HepG2 (cell line): ENCODE measurements at regions not wholly inside any gene's neighbourhood (a gene's known extent, or its start where the extent isn't known, plus 50 kb on each side); places are given as distances from the start of the nearest gene placed in this dataset.

Source experiments
- ATAC-seq: fragments of 200-7000 bp; cut with Tn5 transposase; 3 replicates; pipeline ENCODE4 v1.9.1; 2020; ENCODE audit warnings: mild to moderate bottlenecking, moderate library complexity
- BruUV-seq: library from RNA; stranded (reverse); fragments of 400-500 nt; replicated peaks from 2 replicates; lab custom pipeline; 2021; lab: Mats Ljungman, UMichigan
- CTCF ChIA-PET: fragments of 300-600 bp; formaldehyde crosslinking; extraction: SDS; loops from one replicate; lab custom pipeline; 2021; ENCODE audit warnings: low total read pairs, inconsistent platforms, low intra/inter-chr PET ratio; lab: Yijun Ruan, JAX
- POLR2A ChIA-PET: fragments of 350-600 bp; sonication (Branson Sonifier 250); formaldehyde crosslinking; loops from one replicate; lab custom pipeline; 2020; ENCODE audit warnings: antibody characterized with exemption, inconsistent platforms; lab: Yijun Ruan, JAX
- DNase-seq: peaks from one replicate; pipeline ENCODE4 v3.0.0-alpha.2; 2015; ENCODE audit warnings: low spot score
- FAIRE-seq: peaks from 3 replicates; lab custom pipeline; 2011; peaks lifted over from hg19 to GRCh38; lab: Jason Lieb, UNC
- H2AFZ ChIP-seq: one replicate; pipeline ENCODE4 v1.6.1; 2011; ENCODE audit warnings: low read length, inconsistent platforms
- H3K27ac ChIP-seq: fragments of 300-600 bp; 3 replicates; pipeline ENCODE4 v1.8.0; 2011; ENCODE audit warnings: mixed run types, mild to moderate bottlenecking, mixed read lengths, low read length, inconsistent platforms; ENCODE audit not compliant: insufficient read depth; ENCODE audit errors: extremely low read length
- H3K27me3 ChIP-seq, 2 experiments: fragments of 200-600 bp in 1 of 2; 2 replicates in 1 of 2; 3 replicates in 1 of 2; pipeline versions ENCODE4 v1.6.0 to v1.8.0; 2011; ENCODE audit warnings: low read length in 2 of 2, mild to moderate bottlenecking in 2 of 2, moderate library complexity in 2 of 2, inconsistent platforms in 1 of 2; ENCODE audit not compliant: insufficient read depth in 2 of 2, control insufficient read depth in 1 of 2
- H3K36me3 ChIP-seq, 2 experiments: fragments of 200-600 bp in 1 of 2; replicated peaks in 1 of 2; 2 replicates in 1 of 2; 3 replicates in 1 of 2; pipeline versions ENCODE4 v1.5.1 to v1.8.0; 2011; ENCODE audit warnings: low read length in 2 of 2, inconsistent platforms in 1 of 2; ENCODE audit not compliant: insufficient read depth in 2 of 2, control insufficient read depth in 1 of 2
- H3K4me1 ChIP-seq: 2 replicates; pipeline ENCODE4 v1.5.1; 2012; ENCODE audit warnings: low read length, inconsistent platforms; ENCODE audit not compliant: insufficient read depth
- H3K4me2 ChIP-seq: 2 replicates; pipeline ENCODE4 v1.6.0; 2011; ENCODE audit warnings: low read depth, low read length, inconsistent platforms
- H3K4me3 ChIP-seq, 3 experiments: fragments of 200-600 bp in 1 of 3; sonication (generic), shearing (Covaris generic) in 1 of 3; replicated peaks in 1 of 3; 2 replicates each; pipeline ENCODE4 v1.5.1; 2011 to 2016; ENCODE audit warnings: low read length in 3 of 3, inconsistent platforms in 2 of 3, low read depth in 2 of 3, mild to moderate bottlenecking in 2 of 3, control low read depth in 1 of 3, mixed read lengths in 1 of 3; ENCODE audit not compliant: insufficient read depth in 1 of 3
- H3K79me2 ChIP-seq: one replicate; pipeline ENCODE4 v1.6.1; 2011; ENCODE audit warnings: low read length, inconsistent platforms; ENCODE audit not compliant: insufficient read depth
- H3K9ac ChIP-seq: 2 replicates; pipeline ENCODE4 v1.6.0; 2011; ENCODE audit warnings: mild to moderate bottlenecking, low read depth, low read length, inconsistent platforms; ENCODE audit not compliant: insufficient read depth
- H3K9me3 ChIP-seq: 2 replicates; pipeline ENCODE4 v1.5.1; 2012; ENCODE audit warnings: mild to moderate bottlenecking, low read length
- H4K20me1 ChIP-seq: 2 replicates; pipeline ENCODE4 v1.6.0; 2011; ENCODE audit warnings: inconsistent platforms, mild to moderate bottlenecking, low read length, moderate library complexity; ENCODE audit not compliant: insufficient read depth
- ATF7 ChIP-seq, 2 experiments: fragments of 450-650 bp in 1 of 2; sonication (generic) in 1 of 2; formaldehyde crosslinking in 1 of 2; IDR thresholded peaks; 2 replicates each; pipeline versions ENCODE4 v1.4.0 to v1.6.1; 2016 to 2020; ENCODE audit warnings: antibody characterized with exemption in 1 of 2, mild to moderate bottlenecking in 1 of 2, missing genetic modification reagents in 1 of 2
- FIP1L1 ChIP-seq: fragments of 200-400 bp; formaldehyde crosslinking; IDR thresholded peaks from 2 replicates; pipeline ENCODE4 v1.6.1; 2018; ENCODE audit warnings: low read depth, mild to moderate bottlenecking, low read length, moderate library complexity, borderline replicate concordance; ENCODE audit not compliant: insufficient read depth
- FOXJ3 ChIP-seq: sonication (generic); formaldehyde crosslinking; IDR thresholded peaks from 2 replicates; pipeline ENCODE4 v1.4.0; 2020; ENCODE audit warnings: missing genetic modification reagents, mild to moderate bottlenecking, borderline replicate concordance
- MAZ ChIP-seq, 2 experiments: sonication (generic) in 1 of 2; formaldehyde crosslinking in 1 of 2; IDR thresholded peaks; 2 replicates each; pipeline versions ENCODE4 v1.5.0 to v1.6.1; 2012 to 2020; ENCODE audit warnings: low read depth in 2 of 2, mild to moderate bottlenecking in 2 of 2, borderline replicate concordance in 1 of 2, improper control_type of control experiment in 1 of 2, low read length in 1 of 2, missing genetic modification reagents in 1 of 2, moderate library complexity in 1 of 2
- MIER3 ChIP-seq: IDR thresholded peaks from 2 replicates; pipeline ENCODE4 v1.6.1; 2016; ENCODE audit warnings: missing compliant biosample characterization, borderline replicate concordance
- MTA3 ChIP-seq: sonication (generic); formaldehyde crosslinking; IDR thresholded peaks from 2 replicates; pipeline ENCODE4 v1.4.0; 2020; ENCODE audit warnings: missing genetic modification reagents
- NFE2 ChIP-seq: sonication (generic); formaldehyde crosslinking; IDR thresholded peaks from 2 replicates; pipeline ENCODE4 v1.4.0; 2020; ENCODE audit warnings: missing genetic modification reagents
- PAX8 ChIP-seq: sonication (generic); formaldehyde crosslinking; IDR thresholded peaks from 2 replicates; pipeline ENCODE4 v1.8.0; 2022; ENCODE audit warnings: mild to moderate bottlenecking, missing genetic modification reagents, borderline replicate concordance
- RFX1 ChIP-seq: fragments of 450-650 bp; IDR thresholded peaks from 2 replicates; pipeline ENCODE4 v1.6.1; 2017
- RFX5 ChIP-seq: IDR thresholded peaks from 2 replicates; pipeline ENCODE4 v1.6.1; 2011; ENCODE audit warnings: low read depth, low read length, improper control_type of control experiment
- SMC3 ChIP-seq: IDR thresholded peaks from 2 replicates; pipeline ENCODE4 v1.6.1; 2011; ENCODE audit warnings: low read length, improper control_type of control experiment
- TGIF2 ChIP-seq: IDR thresholded peaks from 2 replicates; pipeline ENCODE4 v1.6.1; 2016; ENCODE audit warnings: control low read depth, missing compliant biosample characterization
- ZNF451 ChIP-seq: sonication (generic); formaldehyde crosslinking; IDR thresholded peaks from 2 replicates; pipeline ENCODE4 v1.5.0; 2020; ENCODE audit warnings: mild to moderate bottlenecking, missing genetic modification reagents
- ZNF607 ChIP-seq: sonication (generic); formaldehyde crosslinking; IDR thresholded peaks from 2 replicates; pipeline ENCODE4 v1.5.1; 2020; ENCODE audit warnings: missing genetic modification reagents, mild to moderate bottlenecking, borderline replicate concordance
- ZNF609 ChIP-seq: sonication (generic); formaldehyde crosslinking; IDR thresholded peaks from 2 replicates; pipeline ENCODE4 v1.4.0; 2020; ENCODE audit warnings: mild to moderate bottlenecking, missing genetic modification reagents, borderline replicate concordance
- ZNF761 ChIP-seq: sonication (generic); formaldehyde crosslinking; conservative IDR thresholded peaks from 2 replicates; pipeline ENCODE4 v1.4.0; 2020; ENCODE audit warnings: mild to moderate bottlenecking, missing genetic modification reagents
- WGBS: methylation state at CpG from one replicate; pipeline ENCODE4 v1.1.6; 2017; ENCODE audit warnings: low lambda C conversion rate; 5-methylcytosine and 5-hydroxymethylcytosine counted together
- in situ Hi-C: cut with HindIII; loops from 2 replicates; pipeline ENCODE4 v1.10.0; 2017; ENCODE audit warnings: low pct_unique_long_range_greater_than_20kb; ENCODE audit not compliant: extremely low pct_ligation_motif_present
- intact Hi-C: fragments of 100-400 bp; cut with micrococcal nuclease; formaldehyde crosslinking; loops from one replicate; pipeline ENCODE4 v1.10.0; 2022; ENCODE audit not compliant: unreplicated experiment
- TF ChIP-seq, protein P1 (sequence below): sonication (generic); formaldehyde crosslinking; IDR thresholded peaks from 2 replicates; pipeline ENCODE4 v1.4.0; 2020; ENCODE audit warnings: missing genetic modification reagents
- TF ChIP-seq, protein P2 (sequence below): sonication (generic); formaldehyde crosslinking; IDR thresholded peaks from 2 replicates; pipeline ENCODE4 v1.5.0; 2020; ENCODE audit warnings: missing genetic modification reagents

GRCh38 chr4:163649557-163650091, 155.1 kb downstream of the TMA16 start:
- H3K79me2 ChIP-seq = no peaks in the 10 kb centered on the region
- BruUV-seq = no TSS peak
- intact Hi-C loops (no loop called here), in situ Hi-C loops (no loop called here)
- no peak overlapping the region for H3K4me3 ChIP-seq
- ChIA-PET CTCF (no interaction called here), POLR2A (no interaction called here)
- WGBS = 6% methylated on average over 1 of the region's 1 CpG
- no peak for FAIRE-seq
- no peak for ATAC-seq
- H3K4me1 ChIP-seq = no peaks in the 10 kb centered on the region
- no peak for DNase-seq
- no peak for TF ChIP-seq MTA3 (CRISPR knock-in tag)
- TF ChIP-seq RFX1 = no peak
- TF ChIP-seq ZNF451 = no peak
- no peak for TF ChIP-seq FOXJ3 (CRISPR knock-in tag)
- no peak for TF ChIP-seq NFE2 (CRISPR knock-in tag)
- no peak for TF ChIP-seq TGIF2 (CRISPR knock-in tag)
- no peak for TF ChIP-seq PAX8 (CRISPR knock-in tag)
- no peak for TF ChIP-seq ZNF761 (CRISPR knock-in tag)
- TF ChIP-seq ZNF607 (CRISPR knock-in tag) = no peak
- TF ChIP-seq SMC3 = no peak
- TF ChIP-seq MAZ (IDR thresholded peaks at IDR 0.05; ENCODE audit: borderline replicate concordance, low read depth, low read length) = no peak
- no peak for TF ChIP-seq MAZ (CRISPR knock-in tag; IDR thresholded peaks at IDR 0.05; ENCODE audit: low read depth)
- TF ChIP-seq, protein P1, sequence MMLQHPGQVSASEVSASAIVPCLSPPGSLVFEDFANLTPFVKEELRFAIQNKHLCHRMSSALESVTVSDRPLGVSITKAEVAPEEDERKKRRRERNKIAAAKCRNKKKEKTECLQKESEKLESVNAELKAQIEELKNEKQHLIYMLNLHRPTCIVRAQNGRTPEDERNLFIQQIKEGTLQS (CRISPR knock-in tag) = no peak
- TF ChIP-seq ATF7 (IDR thresholded peaks at IDR 0.05) = no peak
- no peak for TF ChIP-seq ATF7 (CRISPR knock-in tag; IDR thresholded peaks at IDR 0.05)
- no peak for TF ChIP-seq RFX5
- TF ChIP-seq, protein P2, sequence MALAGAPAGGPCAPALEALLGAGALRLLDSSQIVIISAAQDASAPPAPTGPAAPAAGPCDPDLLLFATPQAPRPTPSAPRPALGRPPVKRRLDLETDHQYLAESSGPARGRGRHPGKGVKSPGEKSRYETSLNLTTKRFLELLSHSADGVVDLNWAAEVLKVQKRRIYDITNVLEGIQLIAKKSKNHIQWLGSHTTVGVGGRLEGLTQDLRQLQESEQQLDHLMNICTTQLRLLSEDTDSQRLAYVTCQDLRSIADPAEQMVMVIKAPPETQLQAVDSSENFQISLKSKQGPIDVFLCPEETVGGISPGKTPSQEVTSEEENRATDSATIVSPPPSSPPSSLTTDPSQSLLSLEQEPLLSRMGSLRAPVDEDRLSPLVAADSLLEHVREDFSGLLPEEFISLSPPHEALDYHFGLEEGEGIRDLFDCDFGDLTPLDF (CRISPR knock-in tag) = no peak
- no peak for TF ChIP-seq ZNF609
- TF ChIP-seq FIP1L1 = no peak
- no peak for TF ChIP-seq MIER3 (CRISPR knock-in tag)
- H2AFZ ChIP-seq = no peak overlapping the region
- no peaks in the 10 kb centered on the region for H4K20me1 ChIP-seq
- no peak overlapping the region for H3K4me2 ChIP-seq
- no peaks in the 10 kb centered on the region for H3K27me3 ChIP-seq
- no peak overlapping the region for H3K27ac ChIP-seq
- H3K36me3 ChIP-seq = no peaks in the 10 kb centered on the region
- no peak overlapping the region for H3K9ac ChIP-seq
- H3K9me3 ChIP-seq = peaks cover 16% of the 10 kb centered on the region
